HCT116 (cell line): ENCODE measurements at regions not wholly inside any gene's neighbourhood (a gene's known extent, or its start where the extent isn't known, plus 50 kb on each side); places are given as distances from the start of the nearest gene placed in this dataset.

Experiments
- ATAC-seq: fragments of 200-7000 bp; cut with Tn5 transposase; 2 replicates; pipeline ENCODE4 v1.9.1; 2020; ENCODE audit warnings: mild to moderate bottlenecking, moderate library complexity
- BruUV-seq: library from RNA; stranded (reverse); fragments of 400-500 nt; replicated peaks from 2 replicates; lab custom pipeline; 2021; lab: Mats Ljungman, UMichigan
- CTCF ChIA-PET: fragments of 300-600 bp; sonication (Branson Sonifier 250); formaldehyde crosslinking; loops from one replicate; lab custom pipeline; 2021; ENCODE audit warnings: antibody characterized with exemption; lab: Charles Lee
- POLR2A ChIA-PET: fragments of 300-600, 350-600 bp; sonication (Branson Sonifier 250); formaldehyde crosslinking; loops from one replicate; lab custom pipeline; 2021; ENCODE audit warnings: antibody characterized with exemption; lab: Charles Lee
- RAD21 ChIA-PET, 2 experiments: fragments of 300-600 bp; sonication (Branson Sonifier 250); formaldehyde crosslinking; loops; one replicate each; lab custom pipeline; 2023; ENCODE audit warnings: low total read pairs in 2 of 2; ENCODE audit not compliant: uncharacterized antibody in 2 of 2, unreplicated experiment in 2 of 2, low non-redundant PET in 1 of 2; lab: Charles Lee
- DNase-seq: peaks from one replicate; pipeline ENCODE4 v3.0.0-alpha.2; 2010; ENCODE audit warnings: low read depth, low spot score
- H2AFZ ChIP-seq: fragments of 200-600 bp; shearing (Covaris generic), sonication (generic); 2 replicates; pipeline ENCODE4 v1.6.1; 2017; ENCODE audit warnings: low read depth, mixed run types, mixed read lengths, antibody characterized with exemption, low read length; ENCODE audit not compliant: poor library complexity, severe bottlenecking
- H3K27ac ChIP-seq: 2 replicates; pipeline ENCODE4 v1.5.1; 2012; ENCODE audit warnings: low read depth, low read length
- H3K27me3 ChIP-seq: fragments of 200-600 bp; sonication (generic); 2 replicates; pipeline ENCODE4 v1.6.1; 2016; ENCODE audit warnings: mixed run types, low read length, mixed read lengths; ENCODE audit not compliant: insufficient read depth
- H3K36me3 ChIP-seq, 2 experiments: fragments of 200-500 bp in 1 of 2; fragments of 200-600 bp in 1 of 2; sonication (Bioruptor generic) in 1 of 2; sonication (generic) in 1 of 2; 2 replicates each; pipeline versions ENCODE4 v1.5.1 to v1.6.1; 2014 to 2016; ENCODE audit warnings: low read length in 2 of 2, inconsistent platforms in 1 of 2, mixed read lengths in 1 of 2, mixed run types in 1 of 2; ENCODE audit not compliant: insufficient read depth in 2 of 2, control insufficient read depth in 1 of 2
- H3K4me1 ChIP-seq, 2 experiments: fragments of 200-600 bp in 1 of 2; sonication (generic) in 1 of 2; 2 replicates each; pipeline versions ENCODE4 v1.5.1 to v1.6.1; 2012 to 2017; ENCODE audit warnings: low read length in 2 of 2, inconsistent platforms in 1 of 2, mild to moderate bottlenecking in 1 of 2, mixed read lengths in 1 of 2, mixed run types in 1 of 2, moderate library complexity in 1 of 2; ENCODE audit not compliant: insufficient read depth in 2 of 2, control insufficient read depth in 1 of 2
- H3K4me2 ChIP-seq: fragments of 200-600 bp; sonication (generic); 2 replicates; pipeline ENCODE4 v1.6.1; 2017; ENCODE audit warnings: mixed run types, low read length, mixed read lengths
- H3K4me3 ChIP-seq, 2 experiments: fragments of 200-600 bp in 1 of 2; sonication (generic) in 1 of 2; replicated peaks in 1 of 2; 2 replicates each; pipeline ENCODE4 v1.5.1; 2011 to 2016; ENCODE audit warnings: low read length in 2 of 2, control low read depth in 1 of 2, low read depth in 1 of 2, mild to moderate bottlenecking in 1 of 2, mixed read lengths in 1 of 2, mixed run types in 1 of 2
- H3K79me2 ChIP-seq: fragments of 200-600 bp; sonication (generic); 2 replicates; pipeline ENCODE4 v1.6.1; 2017; ENCODE audit warnings: mild to moderate bottlenecking, mixed run types, low read length, moderate library complexity, mixed read lengths; ENCODE audit not compliant: insufficient read depth
- H3K9ac ChIP-seq: fragments of 200-600 bp; sonication (generic); 2 replicates; pipeline ENCODE4 v1.6.1; 2016; ENCODE audit warnings: low read length, mixed read lengths
- H3K9me2 ChIP-seq: fragments of 200-600 bp; sonication (generic), shearing (Covaris generic); 2 replicates; pipeline ENCODE4 v1.6.1; 2017; ENCODE audit warnings: mixed run types, mild to moderate bottlenecking, moderate library complexity; ENCODE audit not compliant: insufficient read depth
- H3K9me3 ChIP-seq, 2 experiments: fragments of 200-500 bp in 1 of 2; fragments of 200-600 bp in 1 of 2; sonication (Bioruptor generic) in 1 of 2; sonication (generic) in 1 of 2; 2 replicates each; pipeline ENCODE4 v1.6.1; 2014 to 2017; ENCODE audit warnings: low read length in 2 of 2, mixed read lengths in 2 of 2, inconsistent platforms in 1 of 2, low read depth in 1 of 2, mild to moderate bottlenecking in 1 of 2, mixed run types in 1 of 2, moderate library complexity in 1 of 2; ENCODE audit not compliant: control insufficient read depth in 1 of 2, insufficient read depth in 1 of 2
- H4K20me1 ChIP-seq: fragments of 200-600 bp; sonication (generic), shearing (Covaris generic); 2 replicates; pipeline ENCODE4 v1.6.1; 2017; ENCODE audit warnings: mixed run types, mild to moderate bottlenecking, moderate library complexity; ENCODE audit not compliant: insufficient read depth
- CTCF ChIP-seq, 3 experiments: fragments of 200-600 bp in 1 of 3; sonication (generic) in 1 of 3; IDR thresholded peaks in 2 of 3; conservative IDR thresholded peaks in 1 of 3; 2 replicates each; pipeline ENCODE4 v1.5.1; 2012 to 2017; ENCODE audit warnings: low read depth in 2 of 3, low read length in 2 of 3, antibody characterized with exemption in 1 of 3, borderline replicate concordance in 1 of 3, control low read depth in 1 of 3, mild to moderate bottlenecking in 1 of 3, mixed read lengths in 1 of 3, mixed run types in 1 of 3, moderate library complexity in 1 of 3; ENCODE audit not compliant: insufficient read depth in 1 of 3
- ELF1 ChIP-seq: IDR thresholded peaks from 2 replicates; pipeline ENCODE4 v1.6.1; 2012; ENCODE audit warnings: low read depth, borderline replicate concordance
- ZNF274 ChIP-seq: fragments of 200-500 bp; sonication (Bioruptor generic); IDR thresholded peaks from 2 replicates; pipeline ENCODE4 v1.6.1; 2014; ENCODE audit warnings: mild to moderate bottlenecking, low read depth, low read length, inconsistent platforms
- intact Hi-C: fragments of 100-400 bp; cut with micrococcal nuclease; formaldehyde crosslinking; loops from 2 replicates; pipeline ENCODE4 v1.10.0; 2022

GRCh38 chr2:219989744-219990143 lies 362.3 kb downstream of the SLC4A3 start:
- CTCF ChIA-PET = no interaction called here
- no peak for TF ChIP-seq ZNF274

GRCh38 chr2:219991116-219991515 lies 363.7 kb downstream of the SLC4A3 start:
- Histone ChIP-seq H3K9me3 (no peaks in the 10 kb centered on the region), H3K9me2 (no peaks in the 10 kb centered on the region), H3K27ac (no peak overlapping the region), H3K4me3 (no peak overlapping the region), H3K9ac (no peak overlapping the region), H3K27me3 (no peaks in the 10 kb centered on the region), H2AFZ (no peak overlapping the region), H4K20me1 (no peaks in the 10 kb centered on the region), H3K36me3 (peaks cover 0 to 6% of the 10 kb centered on the region in 2 experiments; a peak in 2 of 4 replicates), H3K79me2 (no peaks in the 10 kb centered on the region), H3K4me2 (no peak overlapping the region), H3K4me1 (no peaks in the 10 kb centered on the region)
- no TSS peak for BruUV-seq
- ChIA-PET CTCF (no interaction called here), POLR2A (no interaction called here), RAD21 (no interaction called here)
- ATAC-seq = no peak
- intact Hi-C loops = no loop called here
- DNase-seq = no peak
- no peak for TF ChIP-seq CTCF (IDR thresholded peaks at IDR 0.05 in 2 of 3, conservative IDR thresholded peaks at IDR 0.05 in 1 of 3; ENCODE audit: borderline replicate concordance in 1 of 3, insufficient read depth in 1 of 3, low read depth in 2 of 3, low read length in 2 of 3)
- no peak for TF ChIP-seq ELF1

More at GRCh38 chr2:219989744-219990143, 362.3 kb downstream of the SLC4A3 start:
- H3K4me2 ChIP-seq = no peak overlapping the region
- H3K36me3 ChIP-seq = peaks cover 0 to 6% of the 10 kb centered on the region in 2 experiments; a peak in 2 of 4 replicates
- no peaks in the 10 kb centered on the region for H3K9me3 ChIP-seq
- no peak for DNase-seq
- H3K9ac ChIP-seq = no peak overlapping the region
- no peak overlapping the region for H3K4me3 ChIP-seq
- H2AFZ ChIP-seq = no peak overlapping the region
- intact Hi-C loops = no loop called here
- ChIA-PET POLR2A (no interaction called here), RAD21 (no interaction called here)
- no peaks in the 10 kb centered on the region for H3K4me1 ChIP-seq
- no peaks in the 10 kb centered on the region for H4K20me1 ChIP-seq
- no peaks in the 10 kb centered on the region for H3K27me3 ChIP-seq
- no peaks in the 10 kb centered on the region for H3K79me2 ChIP-seq
- ATAC-seq = no peak
- no peaks in the 10 kb centered on the region for H3K9me2 ChIP-seq
- H3K27ac ChIP-seq = no peak overlapping the region
- no TSS peak for BruUV-seq
